ENCODE measurements at regions not wholly inside any gene's neighbourhood (a gene's known extent, or its start where the extent isn't known, plus 50 kb on each side); places are given as distances from the start of the nearest gene placed in this dataset.
"Not testable (repeated sequence)": the region's sequence is repeated elsewhere in the genome, so short reads cannot be mapped to it uniquely, and the experiment has no call there.

DNA sequence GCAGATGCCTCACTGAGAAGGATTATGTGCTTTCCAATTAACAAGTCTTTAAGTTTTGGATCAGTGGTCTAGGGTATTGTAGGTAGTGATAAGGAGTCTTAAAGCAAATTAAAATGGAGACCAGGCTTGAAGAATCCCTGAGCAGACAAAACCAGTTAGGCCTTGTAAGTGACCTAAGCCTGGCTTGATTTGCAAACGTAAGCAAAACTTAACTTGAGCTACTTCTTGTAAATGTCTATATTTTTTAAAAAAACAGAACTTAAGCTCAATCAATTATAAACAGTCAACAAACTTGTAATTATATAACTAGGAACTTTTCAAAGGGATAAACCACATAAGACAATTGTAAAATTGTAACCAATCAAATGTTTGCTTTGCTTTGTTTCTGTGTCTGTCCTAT, 72.7 kb upstream of the NALF2 start:
- H3K27me3 Mint-ChIP-seq (ENCODE audit: low read depth) = no peaks in the 10 kb centered on the region
- H3K9me3 Mint-ChIP-seq (ENCODE audit: insufficient read depth) = no peaks in the 10 kb centered on the region

DNA sequence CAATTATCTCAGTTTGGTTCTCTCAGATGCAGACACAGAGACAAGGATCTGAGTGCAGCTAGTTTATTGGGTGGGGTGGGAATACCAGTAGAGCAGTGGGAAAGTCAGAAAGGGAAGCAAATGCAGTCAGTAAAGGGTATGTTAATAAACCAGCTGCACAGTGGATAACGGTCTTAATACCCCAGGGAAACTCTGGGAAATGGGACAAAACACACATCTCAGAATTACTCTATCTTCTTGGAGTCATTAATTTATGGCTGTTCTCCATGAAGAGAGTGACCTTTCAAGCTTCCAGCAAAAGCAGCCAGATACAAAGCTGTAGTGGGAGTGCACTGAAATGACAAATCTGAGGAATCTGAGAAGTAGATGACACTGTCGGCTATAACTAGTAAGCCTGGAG, 73.3 kb upstream of the NALF2 start:
- Mint-ChIP-seq H3K27me3 (ENCODE audit: low read depth) (no peaks in the 10 kb centered on the region), H3K36me3 (ENCODE audit: low read depth) (no peaks in the 10 kb centered on the region), H3K9me3 (ENCODE audit: insufficient read depth) (no peaks in the 10 kb centered on the region), H3K27ac (no peak overlapping the region), H3K4me1 (ENCODE audit: low read depth) (no peaks in the 10 kb centered on the region), H3K4me3 (no peak overlapping the region)
- DNase-seq (no peak), ATAC-seq (no peak)
- ChIA-PET POLR2A (no interaction called here), CTCF (no interaction called here)

More for the DNA sequence above, 72.7 kb upstream of the NALF2 start:
- no peak overlapping the region for H3K27ac Mint-ChIP-seq
- ChIA-PET POLR2A (no interaction called here), CTCF (no interaction called here)
- ATAC-seq (no peak), DNase-seq (no peak)
- no peaks in the 10 kb centered on the region for H3K36me3 Mint-ChIP-seq (ENCODE audit: low read depth)
- no peak overlapping the region for H3K4me3 Mint-ChIP-seq
- no peaks in the 10 kb centered on the region for H3K4me1 Mint-ChIP-seq (ENCODE audit: low read depth)

DNA sequence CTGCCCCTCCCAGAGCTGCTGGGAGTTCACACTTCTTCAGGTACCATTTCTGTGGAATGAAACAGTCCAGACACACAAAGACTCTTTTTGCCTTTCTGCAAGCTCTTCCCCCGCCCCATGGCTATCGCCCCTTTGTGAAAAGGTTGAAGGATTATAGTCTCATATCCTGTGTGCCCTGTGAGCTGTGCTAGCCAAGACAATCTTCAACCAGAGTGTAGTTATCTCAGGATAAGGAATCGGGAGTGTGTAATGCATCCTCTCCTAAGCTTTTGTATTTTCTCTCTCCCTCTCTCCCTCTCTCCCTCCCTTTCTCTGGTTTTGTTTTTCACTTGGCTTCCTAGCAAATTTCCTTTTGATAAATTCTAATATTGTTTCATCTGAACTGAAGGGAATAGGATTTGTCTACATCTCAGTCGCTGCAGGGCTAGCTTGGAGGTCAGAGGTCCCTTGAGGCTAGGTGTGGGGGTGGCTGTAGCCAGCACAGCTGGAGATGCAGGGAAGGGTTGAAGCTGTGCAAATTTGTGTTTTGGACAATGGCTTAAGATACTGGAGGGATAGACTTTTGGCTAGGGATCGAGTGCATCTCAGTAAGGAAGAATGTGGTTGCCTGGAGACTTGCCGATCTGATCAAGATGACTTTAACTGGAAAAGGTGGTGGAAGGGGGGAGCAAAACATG, 74.6 kb upstream of the NALF2 start:
- ATAC-seq (no peak), DNase-seq (no peak)
- no peaks in the 10 kb centered on the region for H3K27me3 Mint-ChIP-seq (ENCODE audit: low read depth)
- no peak overlapping the region for H3K4me3 Mint-ChIP-seq
- no peaks in the 10 kb centered on the region for H3K36me3 Mint-ChIP-seq (ENCODE audit: low read depth)
- CTCF ChIA-PET = no interaction called here
- no peaks in the 10 kb centered on the region for H3K9me3 Mint-ChIP-seq (ENCODE audit: insufficient read depth)
- H3K4me1 Mint-ChIP-seq (ENCODE audit: low read depth) = no peaks in the 10 kb centered on the region
- POLR2A ChIA-PET = no interaction called here
- no peak overlapping the region for H3K27ac Mint-ChIP-seq

DNA sequence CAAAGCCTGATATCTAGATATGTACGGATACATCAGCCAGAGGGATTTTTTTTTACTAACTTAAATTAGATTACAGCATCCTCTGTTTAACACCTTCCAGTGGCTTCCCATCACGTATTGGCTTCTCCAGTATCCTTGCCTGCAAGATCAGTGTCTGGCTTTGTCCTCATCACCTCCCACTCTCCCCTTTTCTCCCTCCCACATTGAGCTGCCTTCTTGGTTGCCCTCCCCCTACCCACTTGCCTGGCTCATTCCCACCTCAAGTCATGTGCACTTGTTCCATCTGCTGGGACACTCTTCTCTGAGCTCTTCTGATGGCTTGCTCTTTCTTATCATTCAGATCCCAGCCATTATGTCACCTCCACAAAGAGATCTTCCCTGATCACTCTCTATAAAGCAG, 75.9 kb upstream of the NALF2 start:
- CTCF ChIA-PET = no interaction called here
- ATAC-seq = no peak
- Mint-ChIP-seq H3K4me1 (ENCODE audit: low read depth) (no peaks in the 10 kb centered on the region), H3K27ac (no peak overlapping the region), H3K27me3 (ENCODE audit: low read depth) (no peaks in the 10 kb centered on the region), H3K4me3 (no peak overlapping the region), H3K36me3 (ENCODE audit: low read depth) (no peaks in the 10 kb centered on the region), H3K9me3 (ENCODE audit: insufficient read depth) (no peaks in the 10 kb centered on the region)
- POLR2A ChIA-PET = no interaction called here
- no peak for DNase-seq

DNA sequence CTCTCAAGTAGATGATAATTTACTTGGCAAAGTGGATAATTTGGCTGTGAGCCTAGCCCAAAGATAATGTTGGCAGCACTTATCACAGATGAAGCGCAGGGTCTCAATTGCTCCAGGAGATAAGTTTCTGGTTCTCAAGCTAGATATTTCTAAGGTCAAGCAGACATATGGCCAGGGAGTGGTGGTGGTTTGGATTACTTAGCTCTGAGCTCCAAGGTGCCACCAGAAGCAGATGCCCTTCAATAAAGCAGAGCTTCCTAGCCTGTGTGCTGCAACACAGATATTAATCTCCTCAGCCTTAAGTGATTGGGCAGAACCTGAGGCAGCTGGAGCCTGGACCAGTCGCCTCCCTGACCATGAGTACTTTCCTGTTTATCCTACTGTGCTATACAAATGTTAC, 79.2 kb upstream of the NALF2 start:
- ChIA-PET POLR2A (no interaction called here), CTCF (interaction anchor here (0.9 kb wide), 1 partner anchor 605 kb away, joined by 4 read pairs; no protein-coding TSS in a partner anchor)
- H3K36me3 Mint-ChIP-seq (ENCODE audit: low read depth) = no peaks in the 10 kb centered on the region
- H3K27me3 Mint-ChIP-seq (ENCODE audit: low read depth) = no peaks in the 10 kb centered on the region
- no peak overlapping the region for H3K4me3 Mint-ChIP-seq
- H3K4me1 Mint-ChIP-seq (ENCODE audit: low read depth) = no peaks in the 10 kb centered on the region
- H3K27ac Mint-ChIP-seq = no peak overlapping the region
- no peaks in the 10 kb centered on the region for H3K9me3 Mint-ChIP-seq (ENCODE audit: insufficient read depth)
- ATAC-seq = no peak
- no peak for DNase-seq

DNA sequence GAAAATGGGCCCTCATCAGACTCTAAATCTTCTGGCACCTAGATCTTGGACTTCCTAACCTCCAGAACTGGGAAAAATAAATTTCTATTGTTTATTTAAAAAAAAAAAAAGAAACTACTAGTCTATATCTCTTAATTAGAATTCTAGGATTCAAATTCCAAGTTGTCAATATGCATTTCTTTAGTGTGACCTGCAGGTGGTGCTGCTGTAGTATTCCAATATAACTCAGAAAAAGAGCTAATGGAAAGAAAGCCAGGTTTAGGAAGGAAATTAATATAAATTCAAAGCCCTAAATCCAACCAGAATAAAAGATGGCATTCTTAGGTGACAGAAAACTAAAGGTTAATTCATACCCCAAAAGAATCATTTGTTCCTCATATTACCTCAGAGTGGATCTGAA, 80.0 kb upstream of the NALF2 start:
- Mint-ChIP-seq H3K36me3 (ENCODE audit: low read depth) (no peaks in the 10 kb centered on the region), H3K27me3 (ENCODE audit: low read depth) (no peaks in the 10 kb centered on the region), H3K4me1 (ENCODE audit: low read depth) (no peaks in the 10 kb centered on the region), H3K4me3 (no peak overlapping the region), H3K27ac (no peak overlapping the region), H3K9me3 (ENCODE audit: insufficient read depth) (no peaks in the 10 kb centered on the region)
- CTCF ChIA-PET = interaction anchor here (0.9 kb wide), 1 partner anchor 606 kb away, joined by 4 read pairs; no protein-coding TSS in a partner anchor
- ATAC-seq = no peak
- no peak for DNase-seq
- POLR2A ChIA-PET = no interaction called here

DNA sequence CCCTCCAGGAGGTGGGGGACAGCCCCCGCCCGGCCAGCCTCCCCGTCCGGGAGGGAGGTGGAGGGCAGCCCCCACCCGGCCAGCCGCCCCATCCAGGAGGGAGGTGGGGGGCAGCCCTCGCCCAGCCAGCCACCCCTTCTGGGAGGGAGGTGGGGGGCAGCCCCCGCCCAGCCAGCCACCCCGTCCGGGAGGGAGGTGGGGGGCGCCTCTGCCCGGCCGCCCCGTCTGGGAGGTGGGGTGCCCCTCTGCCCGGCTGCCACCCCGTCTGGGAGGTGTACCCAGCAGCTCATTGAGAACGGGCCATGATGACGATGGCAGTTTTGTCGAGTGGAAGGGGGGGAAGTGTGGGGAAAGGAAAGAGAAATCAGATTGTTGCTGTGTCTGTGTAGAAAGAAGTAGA, 81.9 kb upstream of the NALF2 start:
- H3K36me3 Mint-ChIP-seq (ENCODE audit: low read depth); ATAC-seq; POLR2A ChIA-PET; H3K27ac Mint-ChIP-seq; DNase-seq; H3K4me1 Mint-ChIP-seq (ENCODE audit: low read depth); H3K4me3 Mint-ChIP-seq; H3K9me3 Mint-ChIP-seq (ENCODE audit: insufficient read depth); CTCF ChIA-PET; H3K27me3 Mint-ChIP-seq (ENCODE audit: low read depth): not testable (repeated sequence)

DNA sequence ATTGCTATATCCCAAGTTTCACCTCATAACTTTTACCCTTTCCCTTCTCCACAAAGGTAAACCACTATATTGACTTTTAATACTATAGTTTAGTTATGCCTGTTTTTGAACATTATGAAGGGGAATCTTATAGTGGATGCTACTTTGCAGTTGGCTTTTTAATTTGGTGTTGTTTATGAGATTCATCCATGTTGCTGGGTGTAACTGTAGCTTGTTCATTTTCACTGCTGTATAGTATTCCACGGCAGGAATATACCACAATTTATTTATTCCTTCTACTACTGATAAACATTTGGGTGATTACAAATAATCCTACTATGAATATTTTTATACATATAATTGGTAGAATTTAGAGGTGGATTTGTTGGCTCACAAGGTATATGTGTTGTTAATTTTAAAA, 88.4 kb upstream of the NALF2 start:
- no peak for ATAC-seq
- Mint-ChIP-seq H3K4me3 (no peak overlapping the region), H3K4me1 (ENCODE audit: low read depth) (no peaks in the 10 kb centered on the region), H3K27me3 (ENCODE audit: low read depth) (no peaks in the 10 kb centered on the region), H3K27ac (no peak overlapping the region), H3K9me3 (ENCODE audit: insufficient read depth) (no peaks in the 10 kb centered on the region), H3K36me3 (ENCODE audit: low read depth) (no peaks in the 10 kb centered on the region)
- DNase-seq = no peak
- CTCF ChIA-PET = no interaction called here
- POLR2A ChIA-PET = no interaction called here

DNA sequence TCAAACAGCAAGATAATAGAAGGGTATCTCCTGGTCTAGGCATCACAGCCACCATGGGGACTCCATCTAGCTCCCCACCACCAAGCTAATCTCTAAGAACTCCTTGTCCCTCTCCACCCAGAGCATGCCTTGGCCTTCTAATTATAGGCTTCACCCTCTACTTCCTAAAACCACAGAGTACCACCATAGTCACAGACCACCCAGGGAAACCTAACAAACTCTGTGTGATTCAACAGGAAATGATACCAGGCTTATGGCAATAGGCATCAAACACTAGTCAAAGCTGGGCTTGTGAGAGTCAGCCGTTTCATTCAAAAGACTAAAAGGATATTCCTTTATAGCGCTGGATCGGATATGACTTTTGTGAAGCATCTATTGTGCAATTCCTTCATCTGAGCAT, 91.5 kb upstream of the NALF2 start:
- no peak overlapping the region for H3K27ac Mint-ChIP-seq
- POLR2A ChIA-PET = no interaction called here

DNA sequence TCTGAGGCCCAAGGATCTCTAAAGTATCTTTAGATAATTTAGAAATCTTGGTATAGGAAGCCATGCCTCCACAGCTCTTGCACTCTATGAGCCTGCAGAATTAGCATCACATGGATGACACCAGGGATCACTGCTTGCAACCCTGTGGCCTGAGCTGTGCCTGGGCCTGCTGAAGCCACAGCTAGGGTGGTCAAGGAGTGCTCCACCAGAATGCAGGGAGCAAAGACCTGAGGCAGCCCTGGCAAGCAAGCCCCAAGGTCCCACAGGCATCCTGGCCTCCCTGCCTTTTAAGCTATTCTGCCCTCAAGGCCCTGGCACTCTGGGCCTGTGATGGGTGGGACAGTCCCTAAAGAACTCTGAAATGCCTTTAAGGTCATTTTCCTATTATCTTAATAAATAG, 105.2 kb upstream of the NALF2 start:
- H3K36me3 Mint-ChIP-seq (ENCODE audit: low read depth) = no peaks in the 10 kb centered on the region
- ATAC-seq = no peak
- CTCF ChIA-PET = no interaction called here
- H3K4me1 Mint-ChIP-seq (ENCODE audit: low read depth) = no peaks in the 10 kb centered on the region
- H3K4me3 Mint-ChIP-seq = no peak overlapping the region
- DNase-seq = no peak
- no peak overlapping the region for H3K27ac Mint-ChIP-seq
- POLR2A ChIA-PET = no interaction called here
- H3K9me3 Mint-ChIP-seq (ENCODE audit: insufficient read depth) = no peaks in the 10 kb centered on the region
- no peaks in the 10 kb centered on the region for H3K27me3 Mint-ChIP-seq (ENCODE audit: low read depth)

More for the DNA sequence above, 91.5 kb upstream of the NALF2 start:
- H3K27me3 Mint-ChIP-seq (ENCODE audit: low read depth) = no peaks in the 10 kb centered on the region
- no peaks in the 10 kb centered on the region for H3K9me3 Mint-ChIP-seq (ENCODE audit: insufficient read depth)
- DNase-seq (no peak), ATAC-seq (no peak)
- CTCF ChIA-PET = no interaction called here
- H3K4me1 Mint-ChIP-seq (ENCODE audit: low read depth) = no peaks in the 10 kb centered on the region
- no peak overlapping the region for H3K4me3 Mint-ChIP-seq
- no peaks in the 10 kb centered on the region for H3K36me3 Mint-ChIP-seq (ENCODE audit: low read depth)

DNA sequence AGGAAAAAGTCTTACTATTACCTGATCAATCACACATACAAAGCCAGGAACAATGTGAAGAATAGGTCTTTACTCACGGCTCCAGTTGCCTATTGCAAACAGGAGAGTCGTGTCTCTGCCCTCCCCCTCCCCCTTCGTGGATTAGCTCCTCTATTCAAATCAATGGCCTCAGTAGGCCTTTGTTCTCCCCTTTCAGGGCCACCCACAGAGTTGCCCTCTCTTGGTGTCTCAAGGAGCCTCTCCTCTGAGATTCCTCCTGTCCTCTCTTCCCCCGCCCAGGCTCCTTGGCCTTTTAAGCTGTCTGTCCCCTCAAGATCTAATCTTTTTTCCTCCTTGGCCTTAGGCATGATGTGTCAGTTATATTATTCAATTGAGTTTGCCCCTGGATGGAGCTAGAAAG, 107.2 kb upstream of the NALF2 start:
- H3K27me3 Mint-ChIP-seq (ENCODE audit: low read depth) = no peaks in the 10 kb centered on the region
- ATAC-seq = no peak
- CTCF ChIA-PET = no interaction called here
- H3K4me1 Mint-ChIP-seq (ENCODE audit: low read depth) = no peaks in the 10 kb centered on the region
- no peak for DNase-seq
- H3K9me3 Mint-ChIP-seq (ENCODE audit: insufficient read depth) = no peaks in the 10 kb centered on the region
- H3K4me3 Mint-ChIP-seq = no peak overlapping the region
- POLR2A ChIA-PET = no interaction called here
- no peaks in the 10 kb centered on the region for H3K36me3 Mint-ChIP-seq (ENCODE audit: low read depth)
- no peak overlapping the region for H3K27ac Mint-ChIP-seq

DNA sequence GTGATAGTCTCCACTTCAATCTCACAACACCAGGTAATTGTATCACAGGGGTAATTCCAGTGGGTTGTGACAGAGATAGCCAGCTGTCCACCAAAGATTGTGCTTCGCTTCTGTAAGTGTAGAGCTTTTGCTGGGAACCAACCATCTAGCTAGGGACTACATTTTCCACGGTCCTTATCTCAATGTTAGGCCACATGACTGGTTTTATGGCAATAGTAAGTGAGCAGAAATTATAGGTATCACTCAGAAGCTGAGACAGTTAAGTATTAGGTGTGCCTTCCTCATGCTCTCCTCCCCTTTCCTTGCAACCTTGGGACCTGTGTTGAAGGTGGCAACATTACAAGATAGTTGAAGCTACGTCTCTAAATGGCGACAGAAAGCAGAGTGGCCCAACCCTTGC, 108.8 kb upstream of the NALF2 start:
- no peak overlapping the region for H3K27ac Mint-ChIP-seq
- DNase-seq (no peak), ATAC-seq (no peak)
- H3K4me3 Mint-ChIP-seq = no peak overlapping the region
- no peaks in the 10 kb centered on the region for H3K36me3 Mint-ChIP-seq (ENCODE audit: low read depth)
- no peaks in the 10 kb centered on the region for H3K27me3 Mint-ChIP-seq (ENCODE audit: low read depth)
- no peaks in the 10 kb centered on the region for H3K9me3 Mint-ChIP-seq (ENCODE audit: insufficient read depth)
- CTCF ChIA-PET = no interaction called here
- H3K4me1 Mint-ChIP-seq (ENCODE audit: low read depth) = no peaks in the 10 kb centered on the region
- POLR2A ChIA-PET = no interaction called here

DNA sequence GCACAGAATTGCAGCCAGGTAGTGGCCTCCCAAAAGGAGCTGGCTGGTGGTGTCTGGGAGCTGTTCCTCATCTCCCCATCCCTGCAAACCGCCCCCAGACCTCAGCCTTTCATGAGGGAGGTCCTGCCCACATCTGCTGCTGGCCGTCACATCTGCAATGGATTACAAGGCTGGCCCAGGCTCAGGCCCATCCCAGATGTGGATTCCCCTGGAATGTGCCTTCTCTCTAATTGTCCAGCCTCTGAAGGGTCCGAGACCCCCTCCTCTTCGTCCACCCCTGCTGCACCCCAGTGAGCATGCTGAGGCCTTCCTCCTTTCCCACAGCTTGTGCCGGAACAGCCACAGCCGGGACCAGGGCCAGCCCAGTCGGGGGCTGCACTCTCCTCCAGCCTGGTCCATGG, 115.0 kb upstream of the NALF2 start:
- ChIA-PET POLR2A (no interaction called here), CTCF (no interaction called here)
- Mint-ChIP-seq H3K27ac (no peak overlapping the region), H3K9me3 (ENCODE audit: insufficient read depth) (no peaks in the 10 kb centered on the region), H3K36me3 (ENCODE audit: low read depth) (no peaks in the 10 kb centered on the region), H3K4me1 (ENCODE audit: low read depth) (no peaks in the 10 kb centered on the region), H3K4me3 (no peak overlapping the region), H3K27me3 (ENCODE audit: low read depth) (no peaks in the 10 kb centered on the region)
- ATAC-seq (no peak), DNase-seq (no peak)

Measured in activated CD8-positive, alpha-beta T cell treated with anti-CD3 and anti-CD28 coated beads, Interleukin-2, amount 10 ng/mL, durations not matched to agents 7 days and 5 days (primary cell).